Smooth muscle cell (in vitro differentiated cells): ENCODE measurements at regions not wholly inside any gene's neighbourhood (a gene's known extent, or its start where the extent isn't known, plus 50 kb on each side); places are given as distances from the start of the nearest gene placed in this dataset.

Experiments used
- DNase-seq: peaks from one replicate; lab custom pipeline; 2025; ENCODE audit not compliant: unreplicated experiment; lab: John Stamatoyannopoulos, UW
- H2AFZ ChIP-seq: fragments of 200-600 bp; sonication (generic); 2 replicates; pipeline ENCODE4 v1.6.0; 2016; ENCODE audit warnings: antibody characterized with exemption, low read depth, mild to moderate bottlenecking
- H3F3A ChIP-seq: fragments of 200-600 bp; sonication (generic); 2 replicates; pipeline ENCODE4 v1.6.0; 2017; ENCODE audit warnings: antibody characterized with exemption, low read depth
- H3K27ac ChIP-seq: fragments of 200-600 bp; sonication (generic); 2 replicates; pipeline ENCODE4 v1.5.1; 2016; ENCODE audit warnings: low read depth, mild to moderate bottlenecking
- H3K27me3 ChIP-seq: fragments of 200-600 bp; sonication (generic); 2 replicates; pipeline ENCODE4 v1.6.1; 2016; ENCODE audit warnings: low read depth, mild to moderate bottlenecking
- H3K36me3 ChIP-seq: fragments of 200-600 bp; sonication (generic); 2 replicates; pipeline ENCODE4 v1.5.1; 2016; ENCODE audit warnings: low read depth
- H3K4me1 ChIP-seq: fragments of 200-600 bp; sonication (generic); 2 replicates; pipeline ENCODE4 v1.5.1; 2016; ENCODE audit warnings: low read depth
- H3K4me2 ChIP-seq: fragments of 200-600 bp; sonication (generic); 2 replicates; pipeline ENCODE4 v1.6.0; 2016; ENCODE audit warnings: mild to moderate bottlenecking
- H3K4me3 ChIP-seq: fragments of 200-600 bp; sonication (generic); 2 replicates; pipeline ENCODE4 v1.5.1; 2016; ENCODE audit warnings: mild to moderate bottlenecking
- H3K79me2 ChIP-seq: fragments of 200-600 bp; sonication (generic); 2 replicates; pipeline ENCODE4 v1.6.0; 2016; ENCODE audit warnings: low read depth, mild to moderate bottlenecking
- H3K9ac ChIP-seq: fragments of 200-600 bp; sonication (generic); 2 replicates; pipeline ENCODE4 v1.6.0; 2016; ENCODE audit warnings: low read depth
- H3K9me3 ChIP-seq: fragments of 200-600 bp; sonication (generic); replicated peaks from 2 replicates; pipeline ENCODE4 v1.5.1; 2016; ENCODE audit warnings: low read depth
- H4K20me1 ChIP-seq: fragments of 200-600 bp; sonication (generic); 2 replicates; pipeline ENCODE4 v1.6.0; 2016; ENCODE audit warnings: low read depth
- WGBS: methylation state at CpG from one replicate; pipeline ENCODE4 v1.1.7; 2016; ENCODE audit warnings: low lambda C conversion rate; 5-methylcytosine and 5-hydroxymethylcytosine counted together
- TF ChIP-seq, protein P1 (sequence below): fragments of 200-600 bp; sonication (generic); IDR thresholded peaks from 2 replicates; pipeline ENCODE4 v1.5.1; 2017; ENCODE audit warnings: borderline replicate concordance, mild to moderate bottlenecking, antibody characterized with exemption; ENCODE audit not compliant: insufficient read depth, poor library complexity, severe bottlenecking

DNA sequence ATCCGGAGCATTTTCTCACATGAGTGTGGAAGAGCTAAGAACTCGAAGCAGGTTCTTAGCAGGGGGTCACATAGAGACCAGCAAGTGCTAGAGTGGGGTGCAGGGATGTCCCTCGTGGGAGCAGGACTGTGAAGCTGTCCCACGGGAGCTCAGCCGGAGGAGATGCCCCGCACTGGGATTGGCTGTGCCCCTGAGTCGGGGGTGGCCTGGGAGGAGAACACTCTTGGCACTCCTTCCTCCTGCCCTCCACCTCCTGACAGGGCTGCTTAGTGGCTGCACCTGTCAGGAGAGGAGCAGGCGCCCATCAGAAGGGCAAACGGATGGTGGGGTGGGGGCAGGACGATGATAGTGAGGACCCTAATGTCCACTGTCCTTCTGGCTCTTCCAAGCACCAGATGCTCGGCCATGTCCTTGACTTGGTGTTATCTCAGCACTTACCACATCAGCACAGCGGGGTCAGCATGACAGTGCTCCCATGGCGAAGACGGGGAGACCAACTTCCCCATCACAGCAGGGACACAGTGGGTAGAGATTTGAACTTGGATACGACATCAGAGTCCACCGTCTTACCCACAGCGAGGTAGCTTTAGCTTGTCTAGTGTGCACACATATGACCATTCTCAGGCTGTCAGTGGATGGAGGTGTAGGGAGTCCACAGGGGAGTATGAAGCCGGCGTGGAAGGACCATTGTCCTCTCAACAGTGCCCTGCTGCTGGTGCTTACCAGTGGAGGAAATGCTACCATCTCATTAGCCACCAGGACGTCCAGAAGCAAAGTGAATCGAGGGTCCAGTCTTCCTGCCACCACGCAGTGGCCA is 142.5 kb upstream of the SHH start:
- H3K36me3 ChIP-seq: no peaks in the 10 kb centered on the region
- no peak overlapping the region for H3K27ac ChIP-seq
- H3F3A ChIP-seq: no peaks in the 10 kb centered on the region
- H3K27me3 ChIP-seq: no peaks in the 10 kb centered on the region
- WGBS: 89% methylated on average over 22 of the region's 22 CpGs
- TF ChIP-seq, protein P1, sequence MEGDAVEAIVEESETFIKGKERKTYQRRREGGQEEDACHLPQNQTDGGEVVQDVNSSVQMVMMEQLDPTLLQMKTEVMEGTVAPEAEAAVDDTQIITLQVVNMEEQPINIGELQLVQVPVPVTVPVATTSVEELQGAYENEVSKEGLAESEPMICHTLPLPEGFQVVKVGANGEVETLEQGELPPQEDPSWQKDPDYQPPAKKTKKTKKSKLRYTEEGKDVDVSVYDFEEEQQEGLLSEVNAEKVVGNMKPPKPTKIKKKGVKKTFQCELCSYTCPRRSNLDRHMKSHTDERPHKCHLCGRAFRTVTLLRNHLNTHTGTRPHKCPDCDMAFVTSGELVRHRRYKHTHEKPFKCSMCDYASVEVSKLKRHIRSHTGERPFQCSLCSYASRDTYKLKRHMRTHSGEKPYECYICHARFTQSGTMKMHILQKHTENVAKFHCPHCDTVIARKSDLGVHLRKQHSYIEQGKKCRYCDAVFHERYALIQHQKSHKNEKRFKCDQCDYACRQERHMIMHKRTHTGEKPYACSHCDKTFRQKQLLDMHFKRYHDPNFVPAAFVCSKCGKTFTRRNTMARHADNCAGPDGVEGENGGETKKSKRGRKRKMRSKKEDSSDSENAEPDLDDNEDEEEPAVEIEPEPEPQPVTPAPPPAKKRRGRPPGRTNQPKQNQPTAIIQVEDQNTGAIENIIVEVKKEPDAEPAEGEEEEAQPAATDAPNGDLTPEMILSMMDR: no peak
- peaks cover 3% of the 10 kb centered on the region for H3K4me1 ChIP-seq
- H3K9ac ChIP-seq: no peak overlapping the region
- no peaks in the 10 kb centered on the region for H3K9me3 ChIP-seq
- H3K79me2 ChIP-seq: no peaks in the 10 kb centered on the region
- no peak overlapping the region for H3K4me2 ChIP-seq
- H2AFZ ChIP-seq: no peak overlapping the region
- H3K4me3 ChIP-seq: no peak overlapping the region
- DNase-seq: no peak
- H4K20me1 ChIP-seq: no peaks in the 10 kb centered on the region

DNA sequence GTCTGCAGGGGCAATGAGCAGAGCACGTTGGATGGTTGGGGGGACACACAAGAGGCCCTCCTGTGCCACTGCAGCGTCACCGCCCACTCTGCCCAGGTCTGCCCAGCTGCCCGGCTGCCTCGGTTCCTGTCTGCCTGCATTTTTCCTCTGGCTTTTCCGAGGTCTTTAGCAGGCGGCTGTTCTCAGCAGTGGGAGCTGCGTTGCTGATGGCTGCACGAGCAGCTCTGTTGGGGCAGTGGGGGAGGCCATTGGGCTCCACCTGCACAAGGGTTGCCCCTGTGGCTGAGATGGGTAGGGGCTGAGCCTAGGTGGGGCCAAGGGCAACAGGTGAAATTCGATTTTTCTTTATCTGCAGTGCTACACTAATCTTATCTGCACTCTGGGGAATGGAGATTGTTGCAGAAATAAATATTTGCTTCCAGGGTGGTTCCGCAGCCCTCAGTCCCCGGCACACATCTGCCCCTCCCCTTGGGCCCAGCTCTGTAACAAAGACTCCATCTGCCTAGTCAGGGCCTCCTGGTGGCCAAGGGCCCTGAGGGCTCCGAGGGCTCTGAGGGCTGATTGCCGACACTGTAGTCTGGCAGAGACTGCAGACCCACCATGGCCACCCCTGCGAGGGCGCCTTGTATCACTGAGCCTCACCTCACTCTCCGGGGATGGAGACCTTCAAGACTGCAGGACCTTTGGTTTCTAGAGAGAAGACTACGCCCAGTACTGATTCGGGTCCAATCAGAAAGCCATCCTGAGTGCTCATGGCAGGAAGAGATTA is 141.7 kb upstream of the SHH start:
- 88% methylated on average over 19 of the region's 19 CpGs for WGBS

DNA sequence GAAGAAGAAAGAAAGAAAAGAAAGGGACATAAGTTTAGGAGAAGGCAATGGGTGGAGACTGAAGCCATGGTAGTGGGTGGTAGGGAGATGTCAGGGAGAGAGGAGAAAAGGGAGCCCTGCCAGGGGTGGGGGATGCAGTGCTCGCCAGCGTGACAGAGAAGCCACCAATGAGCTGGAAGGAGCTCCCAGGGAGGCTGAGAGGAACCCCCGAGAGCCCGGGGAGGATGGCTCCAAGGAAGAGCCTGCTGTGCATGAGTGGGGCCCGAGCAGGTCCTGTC is 141.2 kb upstream of the SHH start:
- no peaks in the 10 kb centered on the region for H3K79me2 ChIP-seq
- no peak overlapping the region for H3K27ac ChIP-seq
- TF ChIP-seq, protein P1: no peak
- no peaks in the 10 kb centered on the region for H4K20me1 ChIP-seq
- H3K4me3 ChIP-seq: no peak overlapping the region
- no peak overlapping the region for H3K4me2 ChIP-seq
- no peaks in the 10 kb centered on the region for H3F3A ChIP-seq
- no peak for DNase-seq
- H3K27me3 ChIP-seq: no peaks in the 10 kb centered on the region
- peaks cover 3% of the 10 kb centered on the region for H3K4me1 ChIP-seq
- 88% methylated on average over 5 of the region's 5 CpGs for WGBS
- H3K9me3 ChIP-seq: no peaks in the 10 kb centered on the region
- H2AFZ ChIP-seq: no peak overlapping the region
- no peaks in the 10 kb centered on the region for H3K36me3 ChIP-seq
- no peak overlapping the region for H3K9ac ChIP-seq

More for the DNA sequence above, 141.7 kb upstream of the SHH start:
- Histone ChIP-seq H2AFZ (no peak overlapping the region), H3K4me3 (no peak overlapping the region), H3K4me2 (no peak overlapping the region), H3F3A (no peaks in the 10 kb centered on the region), H3K27ac (no peak overlapping the region), H3K79me2 (no peaks in the 10 kb centered on the region), H3K4me1 (peaks cover 3% of the 10 kb centered on the region), H4K20me1 (no peaks in the 10 kb centered on the region), H3K36me3 (no peaks in the 10 kb centered on the region), H3K27me3 (no peaks in the 10 kb centered on the region), H3K9me3 (no peaks in the 10 kb centered on the region), H3K9ac (no peak overlapping the region)
- TF ChIP-seq, protein P1: no peak
- DNase-seq: no peak
